Right cardiac atrium (tissue), 5 donors: ENCODE measurements at regions not wholly inside any gene's neighbourhood (a gene's known extent, or its start where the extent isn't known, plus 50 kb on each side); places are given as distances from the start of the nearest gene placed in this dataset.

Source experiments
- ATAC-seq, 2 donors: fragments of 200-7000 bp; cut with Tn5 transposase; one replicate each; pipeline versions ENCODE4 v1.8.0 to v1.9.1; 2020; ENCODE audit warnings: moderate library complexity in 2 of 2, mild to moderate bottlenecking in 1 of 2
- DNase-seq, 3 donors: peaks; one replicate each; pipeline ENCODE4 v3.0.0-alpha.2; 2020
- H3K27ac ChIP-seq: one replicate; pipeline ENCODE4 v1.5.1; 2013; ENCODE audit warnings: mild to moderate bottlenecking, low read length, control low read depth, moderate library complexity
- H3K27me3 ChIP-seq: one replicate; pipeline ENCODE4 v1.6.1; 2013; ENCODE audit not compliant: control insufficient read depth, insufficient read depth
- H3K4me1 ChIP-seq: one replicate; pipeline ENCODE4 v1.6.1; 2013; ENCODE audit warnings: low read length; ENCODE audit not compliant: control insufficient read depth, insufficient read depth
- H3K4me3 ChIP-seq: one replicate; pipeline ENCODE4 v1.5.1; 2013; ENCODE audit warnings: low read length, control low read depth
- H3K9me3 ChIP-seq: one replicate; pipeline ENCODE4 v1.6.1; 2013; ENCODE audit warnings: low read length; ENCODE audit not compliant: control insufficient read depth
- WGBS: extraction: QIAGEN DNeasy Blood & Tissue Kit; methylation state at CpG from one replicate; pipeline ENCODE4 v1.1.7; 2013; 5-methylcytosine and 5-hydroxymethylcytosine counted together
- intact Hi-C, 4 donors: fragments of 100-400 bp; cut with DNase I; formaldehyde crosslinking; loops; one replicate each; pipeline versions ENCODE4 v1.11.0 to v1.14.0; 2022 to 2023
- donor health status: healthy with polysubstance abuse.
- donor health status: DM: no; HTN: yes; CAD: no.
- donor health status: DM: no; HTN: no; CAD: no.
- donor health status: DM: no; HTN: yes; CAD: no; lungs with severe emphysema.
- donor health status: DM: yes; HTN: yes; CAD: no.

GRCh38 chr2:8586457-8587051 lies 95.3 kb upstream of the ID2 start:
- Histone ChIP-seq H3K27me3 (no peaks in the 10 kb centered on the region), H3K9me3 (no peaks in the 10 kb centered on the region), H3K27ac (no peak overlapping the region), H3K4me3 (no peak overlapping the region), H3K4me1 (peaks cover 3% of the 10 kb centered on the region)
- 72% methylated on average over 15 of the region's 15 CpGs for WGBS
- DNase-seq (peak; percentile 59 to 77 (median 74)), ATAC-seq (peak; percentile 1 to 25)
- intact Hi-C loops: no loop called here

- no peaks in the 10 kb centered on the region for H3K27me3 ChIP-seq
- no peak overlapping the region for H3K27ac ChIP-seq
- 86% methylated on average over 19 of the region's 19 CpGs for WGBS
- no peak for ATAC-seq
- no peaks in the 10 kb centered on the region for H3K9me3 ChIP-seq
- no peaks in the 10 kb centered on the region for H3K4me1 ChIP-seq
- intact Hi-C loops: no loop called here
- peak in 1 of 3 donors; percentile 53 for DNase-seq
- H3K4me3 ChIP-seq: no peak overlapping the region
Observed at GRCh38 chr2:8587251-8587791, 94.5 kb upstream of the ID2 start.

DNA sequence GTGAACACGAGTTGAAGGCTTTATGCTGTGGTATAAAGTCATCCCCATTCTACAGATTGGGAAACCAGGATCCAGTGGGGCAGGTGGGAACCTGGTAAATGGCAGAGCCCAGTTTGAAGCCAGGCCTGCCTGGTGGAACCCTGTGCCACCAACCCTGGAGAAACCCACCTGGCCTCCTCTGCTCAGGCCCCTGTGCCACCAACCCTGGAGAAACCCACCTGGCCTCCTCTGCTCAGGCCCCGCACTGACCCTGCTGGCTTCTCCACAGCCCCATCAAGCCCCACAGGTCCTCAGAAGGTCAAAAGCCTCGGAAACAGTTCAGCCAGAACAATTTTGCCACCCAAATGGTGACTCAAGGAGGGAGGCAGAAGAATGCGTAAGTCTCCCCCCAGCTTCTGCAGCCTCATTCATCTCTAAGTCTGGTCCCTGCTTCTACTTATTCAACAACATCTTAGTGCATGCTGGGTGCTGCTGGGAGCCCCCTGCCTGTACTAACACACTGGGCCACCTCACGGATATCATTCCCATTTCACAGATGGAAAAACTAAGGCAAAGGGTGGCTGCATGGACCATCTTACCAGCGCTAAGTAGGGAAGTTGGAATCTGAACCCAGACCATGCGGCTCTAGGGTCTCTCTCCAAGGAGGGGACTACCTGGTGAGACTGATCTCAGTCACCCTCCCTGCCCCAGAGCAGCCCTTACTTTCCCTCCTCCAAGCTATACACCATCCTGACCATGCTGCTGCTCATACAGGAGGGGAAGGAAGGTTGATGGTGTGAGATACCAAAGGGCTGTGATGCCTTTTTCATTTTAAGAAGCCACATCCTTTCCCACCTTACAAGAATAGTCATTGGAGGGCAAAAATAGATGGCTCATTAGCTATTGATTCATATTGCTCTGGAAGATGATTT lies 93.7 kb upstream of the ID2 start:
- Histone ChIP-seq H3K27ac (no peak overlapping the region), H3K27me3 (no peaks in the 10 kb centered on the region), H3K9me3 (no peaks in the 10 kb centered on the region), H3K4me1 (no peaks in the 10 kb centered on the region), H3K4me3 (no peak overlapping the region)
- intact Hi-C loops: no loop called here
- DNase-seq: no peak
- no peak for ATAC-seq
- WGBS: 95% methylated on average over 7 of the region's 7 CpGs

GRCh38 chr2:8588831-8589191 lies 93.0 kb upstream of the ID2 start:
- Histone ChIP-seq H3K4me1 (no peaks in the 10 kb centered on the region), H3K9me3 (no peaks in the 10 kb centered on the region), H3K27ac (no peak overlapping the region), H3K4me3 (no peak overlapping the region), H3K27me3 (no peaks in the 10 kb centered on the region)
- WGBS: 91% methylated on average over 6 of the region's 6 CpGs
- intact Hi-C loops: no loop called here
- DNase-seq: no peak
- ATAC-seq: no peak

- no peaks in the 10 kb centered on the region for H3K9me3 ChIP-seq
- H3K4me1 ChIP-seq: no peaks in the 10 kb centered on the region
- no peak for DNase-seq
- no peak for ATAC-seq
- H3K27ac ChIP-seq: no peak overlapping the region
- H3K27me3 ChIP-seq: no peaks in the 10 kb centered on the region
- intact Hi-C loops: no loop called here
- H3K4me3 ChIP-seq: no peak overlapping the region
- WGBS: 75% methylated on average over 1 of the region's 1 CpG
Observed at GRCh38 chr2:8589721-8590120, 92.1 kb upstream of the ID2 start.

GRCh38 chr2:8590938-8591337 lies 90.9 kb upstream of the ID2 start:
- Histone ChIP-seq H3K4me1 (no peaks in the 10 kb centered on the region), H3K9me3 (no peaks in the 10 kb centered on the region), H3K27me3 (no peaks in the 10 kb centered on the region), H3K4me3 (no peak overlapping the region), H3K27ac (no peak overlapping the region)
- intact Hi-C loops: no loop called here
- WGBS: 82% methylated on average over 6 of the region's 6 CpGs
- ATAC-seq (no peak), DNase-seq (no peak)

- ATAC-seq (peak; percentile 65 to 76), DNase-seq (peak in 1 of 3 donors; percentile 74)
- intact Hi-C loops: no loop called here
- no peak overlapping the region for H3K4me3 ChIP-seq
- H3K27ac ChIP-seq: peak overlapping the region; percentile 45
- WGBS: 63% methylated on average over 7 of the region's 7 CpGs
- no peaks in the 10 kb centered on the region for H3K9me3 ChIP-seq
- no peaks in the 10 kb centered on the region for H3K4me1 ChIP-seq
- H3K27me3 ChIP-seq: no peaks in the 10 kb centered on the region
Observed at GRCh38 chr2:8592736-8593135, 89.1 kb upstream of the ID2 start.

DNA sequence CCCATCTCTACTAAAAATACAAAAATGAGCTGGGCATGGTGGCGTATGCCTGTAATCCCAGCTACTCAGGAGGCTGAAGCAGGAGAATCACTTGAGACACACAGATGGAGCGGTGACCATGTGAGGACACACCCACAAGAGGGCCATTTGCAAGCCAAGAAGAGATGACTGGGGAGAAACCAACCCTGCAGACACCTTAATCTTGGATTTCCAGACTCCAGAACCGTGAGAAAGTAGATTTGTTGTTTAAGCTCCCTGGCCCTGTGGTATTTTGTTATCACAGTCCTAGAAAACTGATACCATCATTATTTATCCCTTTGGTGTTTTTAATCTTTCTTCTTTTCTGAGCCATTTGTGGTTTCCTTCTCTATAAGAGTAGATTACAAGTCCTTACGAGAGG lies 88.6 kb upstream of the ID2 start:
- H3K4me1 ChIP-seq: no peaks in the 10 kb centered on the region
- 93% methylated on average over 4 of the region's 4 CpGs for WGBS
- no peak overlapping the region for H3K4me3 ChIP-seq
- no peak for ATAC-seq
- no peaks in the 10 kb centered on the region for H3K9me3 ChIP-seq
- intact Hi-C loops: no loop called here
- H3K27ac ChIP-seq: no peak overlapping the region
- no peaks in the 10 kb centered on the region for H3K27me3 ChIP-seq
- no peak for DNase-seq

- Histone ChIP-seq H3K4me3 (no peak overlapping the region), H3K27me3 (no peaks in the 10 kb centered on the region), H3K4me1 (no peaks in the 10 kb centered on the region), H3K27ac (no peak overlapping the region), H3K9me3 (no peaks in the 10 kb centered on the region)
- 72% methylated on average over 18 of the region's 18 CpGs for whole genome bisulfite sequencing
- DNase-seq (peak in 2 of 3 donors; percentile 49 to 60), ATAC-seq (peak in 1 of 2 donors; percentile 20)
- intact Hi-C loops: no loop called here
Observed at GRCh38 chr2:8594731-8595427, 87.0 kb upstream of the ID2 start.

DNA sequence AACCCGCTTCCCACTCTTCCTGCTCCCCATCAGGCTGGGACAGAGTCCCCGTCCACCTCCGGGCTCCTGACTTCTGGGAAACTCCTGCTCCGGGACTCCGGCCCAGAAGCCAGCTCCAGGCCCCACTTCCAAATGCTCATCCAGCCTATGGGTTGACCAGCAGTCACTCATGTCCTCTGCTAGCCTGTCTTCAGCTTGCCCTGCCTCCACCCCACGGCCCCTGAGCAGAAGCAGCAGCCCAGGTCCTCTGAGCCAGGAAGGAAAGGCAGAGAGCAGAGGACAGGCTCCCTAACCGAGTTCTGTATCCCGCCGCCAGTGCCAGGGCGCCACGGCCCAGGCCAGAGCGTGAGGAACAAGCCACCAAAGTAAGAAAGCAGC lies 86.4 kb upstream of the ID2 start:
- H3K27ac ChIP-seq: no peak overlapping the region
- 79% methylated on average over 12 of the region's 12 CpGs for WGBS
- no peaks in the 10 kb centered on the region for H3K4me1 ChIP-seq
- peak in 2 of 3 donors; percentile 58 to 68 for DNase-seq
- peak in 1 of 2 donors; percentile 23 for ATAC-seq
- H3K4me3 ChIP-seq: no peak overlapping the region
- no peaks in the 10 kb centered on the region for H3K9me3 ChIP-seq
- no peaks in the 10 kb centered on the region for H3K27me3 ChIP-seq
- intact Hi-C loops: no loop called here
